ENCODE measurements at regions not wholly inside any gene's neighbourhood (a gene's known extent, or its start where the extent isn't known, plus 50 kb on each side); places are given as distances from the start of the nearest gene placed in this dataset.
"Not testable (repeated sequence)": the region's sequence is repeated elsewhere in the genome, so short reads cannot be mapped to it uniquely, and the experiment has no call there.

- no peaks in the 10 kb centered on the region for H3K27me3 ChIP-seq
- intact Hi-C loops (cut with DNase I), result no loop called here
- no peak for DNase-seq (ENCODE audit: extremely low spot score in 2 of 2)
- no peak overlapping the region for H3K27ac ChIP-seq
- TF ChIP-seq POLR2A (IDR thresholded peaks at IDR 0.05) (no peak), POLR2AphosphoS5 (IDR thresholded peaks at IDR 0.05; ENCODE audit: insufficient read depth in 1 of 2, low read depth in 1 of 2) (no peak), CTCF (IDR thresholded peaks at IDR 0.05) (no peak)
- H3K4me1 ChIP-seq, result no peaks in the 10 kb centered on the region
- H3K9me3 ChIP-seq, result no peaks in the 10 kb centered on the region
- H3K36me3 ChIP-seq, result no peaks in the 10 kb centered on the region
- H3K4me3 ChIP-seq, result no peak overlapping the region
Observed at GRCh38 chr6:165146456-165146855, 162.9 kb downstream of the C6orf118 start.

- Histone ChIP-seq H3K27ac (no peak overlapping the region), H3K36me3 (no peaks in the 10 kb centered on the region), H3K27me3 (no peaks in the 10 kb centered on the region), H3K4me3 (no peak overlapping the region), H3K9me3 (no peaks in the 10 kb centered on the region), H3K4me1 (no peaks in the 10 kb centered on the region)
- TF ChIP-seq CTCF (IDR thresholded peaks at IDR 0.05), result no peak
- no peak for TF ChIP-seq POLR2A (IDR thresholded peaks at IDR 0.05)
- no peak for TF ChIP-seq POLR2AphosphoS5 (IDR thresholded peaks at IDR 0.05; ENCODE audit: insufficient read depth in 1 of 2, low read depth in 1 of 2)
- DNase-seq (ENCODE audit: extremely low spot score in 2 of 2), result no peak
- intact Hi-C loops (cut with DNase I), result no loop called here
Observed at GRCh38 chr6:165135889-165136288, 173.5 kb downstream of the C6orf118 start.

GRCh38 chr6:165129086-165129485, 180.3 kb downstream of the C6orf118 start:
- no peaks in the 10 kb centered on the region for H3K36me3 ChIP-seq
- no peaks in the 10 kb centered on the region for H3K27me3 ChIP-seq
- no peak overlapping the region for H3K27ac ChIP-seq
- no peak overlapping the region for H3K4me3 ChIP-seq
- intact Hi-C loops (cut with DNase I), result no loop called here
- H3K4me1 ChIP-seq, result no peaks in the 10 kb centered on the region
- TF ChIP-seq POLR2AphosphoS5 (IDR thresholded peaks at IDR 0.05; ENCODE audit: insufficient read depth in 1 of 2, low read depth in 1 of 2), result no peak
- TF ChIP-seq CTCF (IDR thresholded peaks at IDR 0.05), result no peak
- TF ChIP-seq POLR2A (IDR thresholded peaks at IDR 0.05), result no peak
- H3K9me3 ChIP-seq, result no peaks in the 10 kb centered on the region
- DNase-seq (ENCODE audit: extremely low spot score in 2 of 2), result no peak

GRCh38 chr6:165127743-165128142, 181.7 kb downstream of the C6orf118 start:
- H3K4me1 ChIP-seq; H3K36me3 ChIP-seq; DNase-seq (ENCODE audit: extremely low spot score in 2 of 2); H3K4me3 ChIP-seq; H3K27ac ChIP-seq; H3K9me3 ChIP-seq; intact Hi-C loops (cut with DNase I); H3K27me3 ChIP-seq: not testable (repeated sequence)

- DNase-seq (ENCODE audit: extremely low spot score in 2 of 2); intact Hi-C loops (cut with DNase I); H3K4me1 ChIP-seq; H3K27me3 ChIP-seq; H3K4me3 ChIP-seq; H3K27ac ChIP-seq; H3K36me3 ChIP-seq; H3K9me3 ChIP-seq: not testable (repeated sequence)
Observed at GRCh38 chr6:165124681-165125080, 184.7 kb downstream of the C6orf118 start.

- H3K4me1 ChIP-seq, result no peaks in the 10 kb centered on the region
- intact Hi-C loops (cut with DNase I), result no loop called here
- DNase-seq (ENCODE audit: extremely low spot score in 2 of 2), result no peak
- no peaks in the 10 kb centered on the region for H3K9me3 ChIP-seq
- H3K36me3 ChIP-seq, result no peaks in the 10 kb centered on the region
- no peak for TF ChIP-seq CTCF (IDR thresholded peaks at IDR 0.05)
- TF ChIP-seq POLR2AphosphoS5 (IDR thresholded peaks at IDR 0.05; ENCODE audit: insufficient read depth in 1 of 2, low read depth in 1 of 2), result no peak
- TF ChIP-seq POLR2A (IDR thresholded peaks at IDR 0.05), result no peak
- H3K4me3 ChIP-seq, result no peak overlapping the region
- H3K27ac ChIP-seq, result no peak overlapping the region
- no peaks in the 10 kb centered on the region for H3K27me3 ChIP-seq
Observed at GRCh38 chr6:165119231-165120020, 190.0 kb downstream of the C6orf118 start.
